ENCODE measurements at regions not wholly inside any gene's neighbourhood (a gene's known extent, or its start where the extent isn't known, plus 50 kb on each side); places are given as distances from the start of the nearest gene placed in this dataset.

DNA sequence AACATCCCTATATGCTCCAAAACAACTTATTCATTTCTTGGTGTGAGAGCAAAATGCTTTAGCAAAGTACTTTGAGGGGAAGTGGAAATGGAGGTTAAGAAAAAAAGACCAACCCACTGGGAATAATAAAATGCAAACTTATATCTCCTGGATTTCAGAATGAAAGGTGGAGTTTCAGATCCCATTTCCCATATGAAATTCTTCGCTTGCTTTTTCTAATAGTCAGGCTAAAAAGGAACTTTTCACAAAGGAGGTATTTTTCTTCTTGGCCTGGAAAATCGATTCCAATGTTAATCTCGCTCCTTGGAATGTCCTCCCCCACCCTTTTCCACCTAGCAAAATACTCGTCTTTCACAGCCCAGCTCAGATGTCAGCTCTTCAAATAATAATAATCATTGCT, 360.9 kb downstream of the LPIN1 start:
- TF ChIP-seq, protein P1, sequence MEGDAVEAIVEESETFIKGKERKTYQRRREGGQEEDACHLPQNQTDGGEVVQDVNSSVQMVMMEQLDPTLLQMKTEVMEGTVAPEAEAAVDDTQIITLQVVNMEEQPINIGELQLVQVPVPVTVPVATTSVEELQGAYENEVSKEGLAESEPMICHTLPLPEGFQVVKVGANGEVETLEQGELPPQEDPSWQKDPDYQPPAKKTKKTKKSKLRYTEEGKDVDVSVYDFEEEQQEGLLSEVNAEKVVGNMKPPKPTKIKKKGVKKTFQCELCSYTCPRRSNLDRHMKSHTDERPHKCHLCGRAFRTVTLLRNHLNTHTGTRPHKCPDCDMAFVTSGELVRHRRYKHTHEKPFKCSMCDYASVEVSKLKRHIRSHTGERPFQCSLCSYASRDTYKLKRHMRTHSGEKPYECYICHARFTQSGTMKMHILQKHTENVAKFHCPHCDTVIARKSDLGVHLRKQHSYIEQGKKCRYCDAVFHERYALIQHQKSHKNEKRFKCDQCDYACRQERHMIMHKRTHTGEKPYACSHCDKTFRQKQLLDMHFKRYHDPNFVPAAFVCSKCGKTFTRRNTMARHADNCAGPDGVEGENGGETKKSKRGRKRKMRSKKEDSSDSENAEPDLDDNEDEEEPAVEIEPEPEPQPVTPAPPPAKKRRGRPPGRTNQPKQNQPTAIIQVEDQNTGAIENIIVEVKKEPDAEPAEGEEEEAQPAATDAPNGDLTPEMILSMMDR (IDR thresholded peaks at IDR 0.05; ENCODE audit: low read depth, low read length), result no peak
- no peak overlapping the region for H3K4me3 ChIP-seq (replicated peaks in 1 of 2; ENCODE audit: low read depth in 2 of 2, low read length in 2 of 2)
- DNase-seq (ENCODE audit: low read depth in 2 of 2), result no peak

DNA sequence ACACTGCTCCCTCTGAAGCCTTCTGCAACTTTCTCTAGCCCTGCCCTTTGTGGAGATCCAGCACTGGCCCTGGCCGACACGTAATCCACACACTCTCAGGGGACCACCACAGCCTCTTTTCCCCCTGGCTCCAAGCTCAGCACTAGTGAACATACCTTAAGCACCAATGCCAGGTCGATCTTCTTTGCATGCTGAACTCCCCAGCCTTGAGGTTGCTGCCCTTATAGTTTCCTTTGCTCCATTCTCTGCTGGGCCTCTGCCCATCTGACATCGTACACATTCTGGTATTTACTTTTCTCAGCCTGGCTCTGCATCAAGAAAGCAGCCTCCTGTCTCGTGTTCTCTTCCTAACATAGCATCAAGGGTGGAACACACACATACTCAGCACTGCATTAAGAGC, 361.5 kb downstream of the LPIN1 start:
- TF ChIP-seq, protein P1 (IDR thresholded peaks at IDR 0.05; ENCODE audit: low read depth, low read length), result no peak

DNA sequence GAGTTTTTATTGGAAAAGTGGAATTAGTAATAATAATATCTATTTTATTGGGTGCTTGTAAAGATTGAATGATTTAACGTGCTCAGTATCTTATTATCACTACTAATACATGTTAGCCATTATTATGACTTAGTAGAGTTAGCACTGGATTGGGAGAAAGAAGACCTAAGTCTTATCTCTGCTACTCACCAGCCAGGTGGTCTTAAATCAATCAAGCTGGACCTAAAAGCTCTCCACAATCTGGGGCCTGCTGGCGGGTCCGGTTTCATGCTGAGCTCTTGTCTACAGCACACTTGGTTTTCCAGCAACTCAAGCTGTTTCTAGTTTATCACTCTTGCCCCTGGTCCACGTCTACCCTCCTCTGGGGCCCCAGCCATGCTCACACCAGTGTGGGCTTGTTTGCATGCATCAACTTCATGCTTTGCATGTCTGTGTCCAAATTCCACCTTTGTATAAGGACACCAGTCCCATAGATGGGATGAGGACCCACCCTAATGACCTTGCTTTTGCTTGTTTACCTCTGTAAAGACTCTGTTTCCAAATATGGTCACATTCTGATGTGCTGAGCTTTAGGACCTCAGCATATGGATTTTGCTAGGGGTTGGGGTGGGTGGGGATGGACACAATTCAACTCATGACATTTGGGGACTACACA, 363.1 kb downstream of the LPIN1 start:
- no peak overlapping the region for H3K4me3 ChIP-seq (replicated peaks in 1 of 2; ENCODE audit: low read depth in 2 of 2, low read length in 2 of 2)
- TF ChIP-seq, protein P1 (IDR thresholded peaks at IDR 0.05; ENCODE audit: low read depth, low read length), result no peak
- DNase-seq (ENCODE audit: low read depth in 2 of 2), result no peak

More for the DNA sequence above, 361.5 kb downstream of the LPIN1 start:
- no peak overlapping the region for H3K4me3 ChIP-seq (replicated peaks in 1 of 2; ENCODE audit: low read depth in 2 of 2, low read length in 2 of 2)
- DNase-seq (ENCODE audit: low read depth in 2 of 2), result peak; percentile 40 to 64

GRCh38 chr2:12110074-12110473, 363.6 kb downstream of the LPIN1 start:
- peak in 1 of 2 donors; percentile 41 for DNase-seq (ENCODE audit: low read depth in 2 of 2)

GRCh38 chr2:12110481-12110880, 364.0 kb downstream of the LPIN1 start:
- DNase-seq (ENCODE audit: low read depth in 2 of 2), result no peak
- TF ChIP-seq, protein P1 (IDR thresholded peaks at IDR 0.05; ENCODE audit: low read depth, low read length), result no peak
- no peak overlapping the region for H3K4me3 ChIP-seq (replicated peaks in 1 of 2; ENCODE audit: low read depth in 2 of 2, low read length in 2 of 2)

More at GRCh38 chr2:12110074-12110473, 363.6 kb downstream of the LPIN1 start:
- TF ChIP-seq, protein P1 (IDR thresholded peaks at IDR 0.05; ENCODE audit: low read depth, low read length), result no peak
- no peak overlapping the region for H3K4me3 ChIP-seq (replicated peaks in 1 of 2; ENCODE audit: low read depth in 2 of 2, low read length in 2 of 2)

- no peak for DNase-seq (ENCODE audit: low read depth in 2 of 2)
- no peak overlapping the region for H3K4me3 ChIP-seq (replicated peaks in 1 of 2; ENCODE audit: low read depth in 2 of 2, low read length in 2 of 2)
- TF ChIP-seq, protein P1 (IDR thresholded peaks at IDR 0.05; ENCODE audit: low read depth, low read length), result no peak
These were observed 367.0 kb downstream of the LPIN1 start for GRCh38 chr2:12113412-12113811.

DNA sequence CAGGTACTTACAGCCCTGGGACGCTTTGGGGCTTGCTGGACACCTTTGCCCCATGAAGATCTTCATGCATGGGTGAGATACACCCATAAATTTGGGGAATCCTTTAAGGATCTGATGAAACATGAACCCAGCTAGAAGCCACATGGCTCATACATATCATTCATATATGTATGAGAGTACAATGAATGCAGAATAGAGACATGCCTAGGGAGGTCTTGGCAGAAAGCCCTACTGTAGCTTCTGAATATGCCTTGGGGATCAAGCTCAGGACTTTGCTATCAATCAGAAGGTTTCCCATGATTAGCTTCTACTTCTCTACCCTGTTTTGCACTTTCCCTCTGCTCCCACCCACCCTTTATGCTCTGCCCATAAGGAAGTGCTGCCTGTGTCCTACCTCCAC, 368.4 kb downstream of the LPIN1 start:
- no peak for DNase-seq (ENCODE audit: low read depth in 2 of 2)
- TF ChIP-seq, protein P1 (IDR thresholded peaks at IDR 0.05; ENCODE audit: low read depth, low read length), result no peak
- H3K4me3 ChIP-seq (replicated peaks in 1 of 2; ENCODE audit: low read depth in 2 of 2, low read length in 2 of 2), result no peak overlapping the region

Data from cardiac fibroblast (primary cell).